ENCODE measurements at regions not wholly inside any gene's neighbourhood (a gene's known extent, or its start where the extent isn't known, plus 50 kb on each side); places are given as distances from the start of the nearest gene placed in this dataset.

DNA sequence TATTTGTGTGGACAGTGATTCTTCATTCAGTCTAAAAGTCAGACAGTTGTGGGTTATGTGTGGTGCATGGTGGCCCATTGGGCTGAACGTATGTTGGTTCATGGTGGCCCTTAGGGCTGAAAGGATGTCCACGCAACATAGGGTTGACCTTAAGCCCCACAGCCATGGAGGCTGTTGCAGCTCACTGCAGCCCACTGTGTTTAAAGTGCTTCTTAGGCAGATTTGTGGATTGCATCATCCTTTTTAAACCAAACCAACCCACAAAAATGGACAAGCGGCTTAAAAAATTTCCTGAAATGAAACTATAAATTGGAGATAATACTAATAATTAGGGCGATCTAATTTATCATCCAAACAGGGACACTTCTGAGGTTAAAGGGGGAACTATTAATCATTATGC is 219.0 kb upstream of the GATB start:
- no peak overlapping the region for H3K27ac ChIP-seq (ENCODE audit: control insufficient read depth, insufficient read depth)
- no peak overlapping the region for H3K4me2 ChIP-seq (ENCODE audit: control insufficient read depth, insufficient read depth)
- in situ Hi-C loops (cut with MboI): no loop called here
- peaks cover 2% of the 10 kb centered on the region for H3K9me3 ChIP-seq (replicated peaks; ENCODE audit: control insufficient read depth, insufficient read depth, low read length)
- ATAC-seq: no peak
- intact Hi-C loops (cut with micrococcal nuclease; ENCODE audit: unreplicated experiment): no loop called here
- DNase-seq (ENCODE audit: low read depth, low spot score): no peak
- no TSS peak for BruUV-seq (replicated peaks)
- no peaks in the 10 kb centered on the region; a peak in 1 of 4 replicates for H3K27me3 ChIP-seq (replicated peaks in 1 of 2; ENCODE audit: control insufficient read depth in 2 of 2, insufficient read depth in 2 of 2, low read length in 1 of 2)
- no peak for FAIRE-seq
- POLR2A ChIA-PET: no interaction called here
- H3K36me3 ChIP-seq (ENCODE audit: control insufficient read depth in 2 of 2, insufficient read depth in 2 of 2, low read length in 1 of 2): no peaks in the 10 kb centered on the region
- TF ChIP-seq ZSCAN29 (IDR thresholded peaks at IDR 0.05) (no peak), SIN3A (IDR thresholded peaks at IDR 0.05; ENCODE audit: low read depth, low read length) (no peak), SIX5 (IDR thresholded peaks at IDR 0.05; ENCODE audit: low read depth, low read length, severe bottlenecking) (no peak), RAD21 (IDR thresholded peaks at IDR 0.05; ENCODE audit: insufficient read depth, low read depth, low read length) (no peak), ATF7 (IDR thresholded peaks at IDR 0.05; ENCODE audit: low read depth) (no peak), KDM1A (IDR thresholded peaks at IDR 0.05; ENCODE audit: borderline replicate concordance) (no peak), CEBPZ (IDR thresholded peaks at IDR 0.05; ENCODE audit: low read depth, low read length) (no peak), NBN (IDR thresholded peaks at IDR 0.05) (no peak), IKZF1 (conservative IDR thresholded peaks at IDR 0.05) (no peak), CTCF (IDR thresholded peaks at IDR 0.05 in 2 of 3, conservative IDR thresholded peaks at IDR 0.05 in 1 of 3; ENCODE audit: control insufficient read depth in 2 of 3, extremely low read depth in 1 of 3, insufficient read depth in 1 of 3, low read depth in 3 of 3, low read length in 3 of 3) (no peak), RBBP5 (conservative IDR thresholded peaks at IDR 0.05) (no peak), MXI1 (IDR thresholded peaks at IDR 0.05; ENCODE audit: low read depth, low read length) (no peak), GATAD2B (conservative IDR thresholded peaks at IDR 0.05; ENCODE audit: low read depth) (no peak), SMAD1 (IDR thresholded peaks at IDR 0.05; ENCODE audit: low read depth, partially characterized antibody) (no peak)
- SMC1A ChIA-PET (ENCODE audit: uncharacterized antibody, unreplicated experiment): no interaction called here
- no peaks in the 10 kb centered on the region for H4K20me1 ChIP-seq (ENCODE audit: control insufficient read depth, insufficient read depth)
- H2AFZ ChIP-seq (ENCODE audit: control insufficient read depth, low read depth, low read length): no peak overlapping the region
- CTCF ChIA-PET: no interaction called here
- RAD21 ChIA-PET (ENCODE audit: unreplicated experiment): no interaction called here
- no peaks in the 10 kb centered on the region for H3K4me1 ChIP-seq (ENCODE audit: control insufficient read depth, insufficient read depth, low read length)
- H3K4me3 ChIP-seq: no peak overlapping the region
- H3K79me2 ChIP-seq (ENCODE audit: control insufficient read depth, insufficient read depth, low read length): no peaks in the 10 kb centered on the region
- H3K9ac ChIP-seq (ENCODE audit: control insufficient read depth, insufficient read depth, low read length): no peak overlapping the region
- 82% methylated on average over 4 of the region's 4 CpGs for WGBS (ENCODE audit: insufficient coverage, insufficient replicate concordance, low lambda C conversion rate, missing lambda C conversion rate)

Data from GM12878 (cell line).